GM23338 (cell line): ENCODE measurements at regions not wholly inside any gene's neighbourhood (a gene's known extent, or its start where the extent isn't known, plus 50 kb on each side); places are given as distances from the start of the nearest gene placed in this dataset.

ENCODE experiments used
- ATAC-seq: fragments of 200-7000 bp; cut with Tn5 transposase; 3 replicates; pipeline ENCODE4 v1.9.1; 2020
- DNase-seq: peaks from one replicate; pipeline ENCODE4 v3.0.0-alpha.2; 2015; ENCODE audit warnings: low spot score
- H2AFZ ChIP-seq: fragments of 200-600 bp; sonication (generic); 2 replicates; pipeline ENCODE4 v1.8.0; 2016; ENCODE audit warnings: antibody characterized with exemption, mild to moderate bottlenecking, moderate library complexity
- H3F3A ChIP-seq: fragments of 200-600 bp; sonication (generic); replicated peaks from 2 replicates; pipeline ENCODE4 v1.8.0; 2017; ENCODE audit warnings: antibody characterized with exemption, mixed run types, low read depth
- H3K27ac ChIP-seq: fragments of 200-600 bp; sonication (generic); 2 replicates; pipeline ENCODE4 v1.6.1; 2016; ENCODE audit warnings: low read depth
- H3K27me3 ChIP-seq: fragments of 200-600 bp; sonication (generic); 2 replicates; pipeline ENCODE4 v1.8.0; 2016; ENCODE audit warnings: mild to moderate bottlenecking, mixed run types, moderate library complexity; ENCODE audit not compliant: insufficient read depth
- H3K36me3 ChIP-seq: fragments of 200-600 bp; sonication (generic); 2 replicates; pipeline ENCODE4 v1.8.0; 2016; ENCODE audit warnings: mild to moderate bottlenecking; ENCODE audit not compliant: insufficient read depth
- H3K4me1 ChIP-seq: fragments of 200-600 bp; sonication (generic); 2 replicates; pipeline ENCODE4 v1.8.0; 2016; ENCODE audit warnings: mild to moderate bottlenecking, moderate library complexity; ENCODE audit not compliant: insufficient read depth
- H3K4me2 ChIP-seq: fragments of 200-600 bp; sonication (generic); 2 replicates; pipeline ENCODE4 v1.7.1; 2017; ENCODE audit warnings: mixed run types
- H3K4me3 ChIP-seq: fragments of 200-600 bp; sonication (generic); 2 replicates; pipeline ENCODE4 v1.6.1; 2016; ENCODE audit warnings: mixed run types
- H3K79me2 ChIP-seq: fragments of 200-600 bp; sonication (generic); replicated peaks from 2 replicates; pipeline ENCODE4 v1.8.0; 2017; ENCODE audit warnings: mild to moderate bottlenecking; ENCODE audit not compliant: insufficient read depth
- H3K9me2 ChIP-seq: fragments of 200-600 bp; sonication (generic); 2 replicates; pipeline ENCODE4 v1.8.0; 2017; ENCODE audit not compliant: insufficient read depth
- H4K20me1 ChIP-seq: fragments of 200-600 bp; sonication (generic); replicated peaks from 2 replicates; pipeline ENCODE4 v1.8.0; 2017; ENCODE audit warnings: mild to moderate bottlenecking; ENCODE audit not compliant: insufficient read depth
- H3K27ac Mint-ChIP-seq: 2 replicates; pipeline ENCODE4 v1.8.0; 2020; ENCODE audit warnings: inconsistent platforms, mild to moderate bottlenecking, moderate library complexity, mixed read lengths
- H3K27me3 Mint-ChIP-seq: 3 replicates; pipeline ENCODE4 v1.8.0; 2022; ENCODE audit warnings: low read depth, mild to moderate bottlenecking, moderate library complexity, mixed read lengths, inconsistent platforms; ENCODE audit not compliant: insufficient read depth, poor library complexity
- H3K36me3 Mint-ChIP-seq: 3 replicates; pipeline ENCODE4 v1.8.0; 2021; ENCODE audit warnings: low read depth, mild to moderate bottlenecking, inconsistent platforms, moderate library complexity, mixed read lengths
- H3K4me1 Mint-ChIP-seq: 3 replicates; pipeline ENCODE4 v1.8.0; 2020; ENCODE audit warnings: mild to moderate bottlenecking, inconsistent platforms, mixed read lengths
- H3K4me3 Mint-ChIP-seq: 3 replicates; pipeline ENCODE4 v1.8.0; 2021; ENCODE audit warnings: moderate library complexity, mild to moderate bottlenecking, inconsistent platforms, mixed read lengths
- H3K9me3 Mint-ChIP-seq: 3 replicates; pipeline ENCODE4 v1.8.0; 2020; ENCODE audit warnings: moderate library complexity, mild to moderate bottlenecking, inconsistent platforms, mixed read lengths
- CREB1 ChIP-seq: fragments of 250-450 bp; sonication (Bioruptor Pico); IDR thresholded peaks from 2 replicates; pipeline ENCODE4 v1.5.0; 2020; ENCODE audit warnings: low read depth, mild to moderate bottlenecking, moderate library complexity
- EZH2phosphoT487 ChIP-seq: fragments of 200-600 bp; sonication (generic); IDR thresholded peaks from one replicate; pipeline ENCODE4 v1.8.1; 2018; ENCODE audit warnings: antibody characterized with exemption; ENCODE audit not compliant: unreplicated experiment
- NANOG ChIP-seq: IDR thresholded peaks from 2 replicates; pipeline ENCODE4 v1.6.1; 2016; ENCODE audit warnings: antibody characterized with exemption, borderline replicate concordance
- POLR2AphosphoS5 ChIP-seq: IDR thresholded peaks from 2 replicates; pipeline ENCODE4 v1.6.1; 2016; ENCODE audit warnings: antibody characterized with exemption, low read depth
- STAT1 ChIP-seq: IDR thresholded peaks from one replicate; pipeline ENCODE4 v1.6.1; 2016; ENCODE audit warnings: antibody characterized with exemption; ENCODE audit not compliant: unreplicated experiment
- ZNF114 ChIP-seq: fragments of 250-450 bp; sonication (Bioruptor Pico); IDR thresholded peaks from 2 replicates; pipeline ENCODE4 v1.5.0; 2020; ENCODE audit warnings: mild to moderate bottlenecking, moderate library complexity
- ZNF331 ChIP-seq: fragments of 250-450 bp; sonication (Bioruptor Pico); IDR thresholded peaks from 2 replicates; pipeline ENCODE4 v1.5.0; 2020; ENCODE audit warnings: low read depth, mild to moderate bottlenecking, moderate library complexity
- TF ChIP-seq, protein P1 (sequence below): IDR thresholded peaks from 2 replicates; pipeline ENCODE4 v1.6.1; 2016; ENCODE audit warnings: antibody characterized with exemption
- TF ChIP-seq, protein P2 (sequence below): IDR thresholded peaks from one replicate; pipeline ENCODE4 v1.6.1; 2018; ENCODE audit warnings: antibody characterized with exemption; ENCODE audit not compliant: unreplicated experiment
- TF ChIP-seq, protein P3 (sequence below), 2 experiments: fragments of 200-600 bp in 1 of 2; sonication (generic) in 1 of 2; conservative IDR thresholded peaks; 2 replicates each; pipeline versions ENCODE4 v1.5.1 to v1.6.1; 2016 to 2017; ENCODE audit warnings: antibody characterized with exemption in 2 of 2, low read depth in 2 of 2, mild to moderate bottlenecking in 2 of 2, moderate library complexity in 1 of 2
- TF ChIP-seq, protein P4 (sequence below): fragments of 250-450 bp; sonication (Bioruptor Pico); IDR thresholded peaks from 2 replicates; pipeline ENCODE4 v1.5.0; 2020; ENCODE audit warnings: mild to moderate bottlenecking, moderate library complexity

DNA sequence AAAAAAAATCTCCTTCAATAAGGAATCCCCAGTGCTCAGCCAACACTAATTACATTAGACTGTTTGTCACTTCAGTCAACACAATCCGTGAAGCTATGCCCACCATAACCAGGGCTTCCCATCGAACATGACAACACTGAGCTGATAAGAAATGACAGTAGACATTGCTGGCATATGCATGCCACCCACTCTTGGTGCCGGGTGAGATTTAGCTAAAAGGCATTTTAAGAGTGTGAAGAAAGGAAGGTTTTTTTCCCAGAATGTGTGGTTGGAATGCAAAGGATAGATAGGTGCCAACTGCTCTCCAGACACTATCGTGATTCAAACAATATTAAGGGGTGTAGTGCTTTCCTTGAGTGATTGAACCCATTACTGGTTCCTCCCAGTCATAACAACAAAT lies 344.0 kb upstream of the LMCD1 start:
- no peak for ATAC-seq
- Histone ChIP-seq H3F3A (no peaks in the 10 kb centered on the region), H4K20me1 (no peaks in the 10 kb centered on the region), H2AFZ (no peak overlapping the region), H3K27me3 (no peaks in the 10 kb centered on the region), H3K79me2 (no peaks in the 10 kb centered on the region), H3K9me2 (peaks cover 18% of the 10 kb centered on the region; the same call in 1 of the 2 replicates), H3K4me1 (no peaks in the 10 kb centered on the region), H3K36me3 (no peaks in the 10 kb centered on the region), H3K4me3 (no peak overlapping the region), H3K27ac (no peak overlapping the region), H3K4me2 (no peak overlapping the region)
- Mint-ChIP-seq H3K4me3 (no peak overlapping the region), H3K27me3 (peaks cover 3% of the 10 kb centered on the region), H3K36me3 (no peaks in the 10 kb centered on the region), H3K27ac (no peak overlapping the region), H3K9me3 (no peaks in the 10 kb centered on the region), H3K4me1 (no peaks in the 10 kb centered on the region)
- TF ChIP-seq, protein P1, sequence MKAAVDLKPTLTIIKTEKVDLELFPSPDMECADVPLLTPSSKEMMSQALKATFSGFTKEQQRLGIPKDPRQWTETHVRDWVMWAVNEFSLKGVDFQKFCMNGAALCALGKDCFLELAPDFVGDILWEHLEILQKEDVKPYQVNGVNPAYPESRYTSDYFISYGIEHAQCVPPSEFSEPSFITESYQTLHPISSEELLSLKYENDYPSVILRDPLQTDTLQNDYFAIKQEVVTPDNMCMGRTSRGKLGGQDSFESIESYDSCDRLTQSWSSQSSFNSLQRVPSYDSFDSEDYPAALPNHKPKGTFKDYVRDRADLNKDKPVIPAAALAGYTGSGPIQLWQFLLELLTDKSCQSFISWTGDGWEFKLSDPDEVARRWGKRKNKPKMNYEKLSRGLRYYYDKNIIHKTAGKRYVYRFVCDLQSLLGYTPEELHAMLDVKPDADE: no peak
- no peak for TF ChIP-seq ZNF114 (CRISPR knock-in tag)
- TF ChIP-seq, protein P2, sequence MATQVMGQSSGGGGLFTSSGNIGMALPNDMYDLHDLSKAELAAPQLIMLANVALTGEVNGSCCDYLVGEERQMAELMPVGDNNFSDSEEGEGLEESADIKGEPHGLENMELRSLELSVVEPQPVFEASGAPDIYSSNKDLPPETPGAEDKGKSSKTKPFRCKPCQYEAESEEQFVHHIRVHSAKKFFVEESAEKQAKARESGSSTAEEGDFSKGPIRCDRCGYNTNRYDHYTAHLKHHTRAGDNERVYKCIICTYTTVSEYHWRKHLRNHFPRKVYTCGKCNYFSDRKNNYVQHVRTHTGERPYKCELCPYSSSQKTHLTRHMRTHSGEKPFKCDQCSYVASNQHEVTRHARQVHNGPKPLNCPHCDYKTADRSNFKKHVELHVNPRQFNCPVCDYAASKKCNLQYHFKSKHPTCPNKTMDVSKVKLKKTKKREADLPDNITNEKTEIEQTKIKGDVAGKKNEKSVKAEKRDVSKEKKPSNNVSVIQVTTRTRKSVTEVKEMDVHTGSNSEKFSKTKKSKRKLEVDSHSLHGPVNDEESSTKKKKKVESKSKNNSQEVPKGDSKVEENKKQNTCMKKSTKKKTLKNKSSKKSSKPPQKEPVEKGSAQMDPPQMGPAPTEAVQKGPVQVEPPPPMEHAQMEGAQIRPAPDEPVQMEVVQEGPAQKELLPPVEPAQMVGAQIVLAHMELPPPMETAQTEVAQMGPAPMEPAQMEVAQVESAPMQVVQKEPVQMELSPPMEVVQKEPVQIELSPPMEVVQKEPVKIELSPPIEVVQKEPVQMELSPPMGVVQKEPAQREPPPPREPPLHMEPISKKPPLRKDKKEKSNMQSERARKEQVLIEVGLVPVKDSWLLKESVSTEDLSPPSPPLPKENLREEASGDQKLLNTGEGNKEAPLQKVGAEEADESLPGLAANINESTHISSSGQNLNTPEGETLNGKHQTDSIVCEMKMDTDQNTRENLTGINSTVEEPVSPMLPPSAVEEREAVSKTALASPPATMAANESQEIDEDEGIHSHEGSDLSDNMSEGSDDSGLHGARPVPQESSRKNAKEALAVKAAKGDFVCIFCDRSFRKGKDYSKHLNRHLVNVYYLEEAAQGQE: no peak
- no peak for TF ChIP-seq STAT1
- no peak for TF ChIP-seq NANOG
- TF ChIP-seq POLR2AphosphoS5: no peak
- TF ChIP-seq, protein P3, sequence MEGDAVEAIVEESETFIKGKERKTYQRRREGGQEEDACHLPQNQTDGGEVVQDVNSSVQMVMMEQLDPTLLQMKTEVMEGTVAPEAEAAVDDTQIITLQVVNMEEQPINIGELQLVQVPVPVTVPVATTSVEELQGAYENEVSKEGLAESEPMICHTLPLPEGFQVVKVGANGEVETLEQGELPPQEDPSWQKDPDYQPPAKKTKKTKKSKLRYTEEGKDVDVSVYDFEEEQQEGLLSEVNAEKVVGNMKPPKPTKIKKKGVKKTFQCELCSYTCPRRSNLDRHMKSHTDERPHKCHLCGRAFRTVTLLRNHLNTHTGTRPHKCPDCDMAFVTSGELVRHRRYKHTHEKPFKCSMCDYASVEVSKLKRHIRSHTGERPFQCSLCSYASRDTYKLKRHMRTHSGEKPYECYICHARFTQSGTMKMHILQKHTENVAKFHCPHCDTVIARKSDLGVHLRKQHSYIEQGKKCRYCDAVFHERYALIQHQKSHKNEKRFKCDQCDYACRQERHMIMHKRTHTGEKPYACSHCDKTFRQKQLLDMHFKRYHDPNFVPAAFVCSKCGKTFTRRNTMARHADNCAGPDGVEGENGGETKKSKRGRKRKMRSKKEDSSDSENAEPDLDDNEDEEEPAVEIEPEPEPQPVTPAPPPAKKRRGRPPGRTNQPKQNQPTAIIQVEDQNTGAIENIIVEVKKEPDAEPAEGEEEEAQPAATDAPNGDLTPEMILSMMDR (conservative IDR thresholded peaks at IDR 0.05; ENCODE audit: low read depth in 2 of 2): no peak
- TF ChIP-seq ZNF331 (CRISPR knock-in tag): no peak
- no peak for TF ChIP-seq EZH2phosphoT487
- no peak for TF ChIP-seq CREB1 (CRISPR knock-in tag)
- TF ChIP-seq, protein P4, sequence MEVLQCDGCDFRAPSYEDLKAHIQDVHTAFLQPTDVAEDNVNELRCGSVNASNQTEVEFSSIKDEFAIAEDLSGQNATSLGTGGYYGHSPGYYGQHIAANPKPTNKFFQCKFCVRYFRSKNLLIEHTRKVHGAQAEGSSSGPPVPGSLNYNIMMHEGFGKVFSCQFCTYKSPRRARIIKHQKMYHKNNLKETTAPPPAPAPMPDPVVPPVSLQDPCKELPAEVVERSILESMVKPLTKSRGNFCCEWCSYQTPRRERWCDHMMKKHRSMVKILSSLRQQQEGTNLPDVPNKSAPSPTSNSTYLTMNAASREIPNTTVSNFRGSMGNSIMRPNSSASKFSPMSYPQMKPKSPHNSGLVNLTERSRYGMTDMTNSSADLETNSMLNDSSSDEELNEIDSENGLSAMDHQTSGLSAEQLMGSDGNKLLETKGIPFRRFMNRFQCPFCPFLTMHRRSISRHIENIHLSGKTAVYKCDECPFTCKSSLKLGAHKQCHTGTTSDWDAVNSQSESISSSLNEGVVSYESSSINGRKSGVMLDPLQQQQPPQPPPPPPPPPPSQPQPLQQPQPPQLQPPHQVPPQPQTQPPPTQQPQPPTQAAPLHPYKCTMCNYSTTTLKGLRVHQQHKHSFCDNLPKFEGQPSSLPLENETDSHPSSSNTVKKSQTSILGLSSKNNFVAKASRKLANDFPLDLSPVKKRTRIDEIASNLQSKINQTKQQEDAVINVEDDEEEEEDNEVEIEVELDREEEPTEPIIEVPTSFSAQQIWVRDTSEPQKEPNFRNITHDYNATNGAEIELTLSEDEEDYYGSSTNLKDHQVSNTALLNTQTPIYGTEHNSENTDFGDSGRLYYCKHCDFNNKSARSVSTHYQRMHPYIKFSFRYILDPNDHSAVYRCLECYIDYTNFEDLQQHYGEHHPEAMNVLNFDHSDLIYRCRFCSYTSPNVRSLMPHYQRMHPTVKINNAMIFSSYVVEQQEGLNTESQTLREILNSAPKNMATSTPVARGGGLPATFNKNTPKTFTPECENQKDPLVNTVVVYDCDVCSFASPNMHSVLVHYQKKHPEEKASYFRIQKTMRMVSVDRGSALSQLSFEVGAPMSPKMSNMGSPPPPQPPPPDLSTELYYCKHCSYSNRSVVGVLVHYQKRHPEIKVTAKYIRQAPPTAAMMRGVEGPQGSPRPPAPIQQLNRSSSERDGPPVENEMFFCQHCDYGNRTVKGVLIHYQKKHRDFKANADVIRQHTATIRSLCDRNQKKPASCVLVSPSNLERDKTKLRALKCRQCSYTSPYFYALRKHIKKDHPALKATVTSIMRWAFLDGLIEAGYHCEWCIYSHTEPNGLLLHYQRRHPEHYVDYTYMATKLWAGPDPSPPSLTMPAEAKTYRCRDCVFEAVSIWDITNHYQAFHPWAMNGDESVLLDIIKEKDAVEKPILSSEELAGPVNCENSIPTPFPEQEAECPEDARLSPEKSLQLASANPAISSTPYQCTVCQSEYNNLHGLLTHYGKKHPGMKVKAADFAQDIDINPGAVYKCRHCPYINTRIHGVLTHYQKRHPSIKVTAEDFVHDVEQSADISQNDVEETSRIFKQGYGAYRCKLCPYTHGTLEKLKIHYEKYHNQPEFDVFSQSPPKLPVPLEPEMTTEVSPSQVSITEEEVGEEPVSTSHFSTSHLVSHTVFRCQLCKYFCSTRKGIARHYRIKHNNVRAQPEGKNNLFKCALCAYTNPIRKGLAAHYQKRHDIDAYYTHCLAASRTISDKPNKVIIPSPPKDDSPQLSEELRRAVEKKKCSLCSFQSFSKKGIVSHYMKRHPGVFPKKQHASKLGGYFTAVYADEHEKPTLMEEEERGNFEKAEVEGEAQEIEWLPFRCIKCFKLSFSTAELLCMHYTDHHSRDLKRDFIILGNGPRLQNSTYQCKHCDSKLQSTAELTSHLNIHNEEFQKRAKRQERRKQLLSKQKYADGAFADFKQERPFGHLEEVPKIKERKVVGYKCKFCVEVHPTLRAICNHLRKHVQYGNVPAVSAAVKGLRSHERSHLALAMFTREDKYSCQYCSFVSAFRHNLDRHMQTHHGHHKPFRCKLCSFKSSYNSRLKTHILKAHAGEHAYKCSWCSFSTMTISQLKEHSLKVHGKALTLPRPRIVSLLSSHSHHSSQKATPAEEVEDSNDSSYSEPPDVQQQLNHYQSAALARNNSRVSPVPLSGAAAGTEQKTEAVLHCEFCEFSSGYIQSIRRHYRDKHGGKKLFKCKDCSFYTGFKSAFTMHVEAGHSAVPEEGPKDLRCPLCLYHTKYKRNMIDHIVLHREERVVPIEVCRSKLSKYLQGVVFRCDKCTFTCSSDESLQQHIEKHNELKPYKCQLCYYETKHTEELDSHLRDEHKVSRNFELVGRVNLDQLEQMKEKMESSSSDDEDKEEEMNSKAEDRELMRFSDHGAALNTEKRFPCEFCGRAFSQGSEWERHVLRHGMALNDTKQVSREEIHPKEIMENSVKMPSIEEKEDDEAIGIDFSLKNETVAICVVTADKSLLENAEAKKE (CRISPR knock-in tag): no peak
- no peak for DNase-seq
